Ammon's horn (tissue), 1 donor: ENCODE measurements at regions not wholly inside any gene's neighbourhood (a gene's known extent, or its start where the extent isn't known, plus 50 kb on each side); places are given as distances from the start of the nearest gene placed in this dataset.

ENCODE experiments used
- DNase-seq: peaks from one replicate; pipeline ENCODE4 v3.0.0-alpha.2; 2016; ENCODE audit warnings: low spot score

GRCh38 chr2:236825989-236826510 is 256.4 kb downstream of the ACKR3 start:
- no peak for DNase-seq

GRCh38 chr2:236826606-236827156 is 257.1 kb downstream of the ACKR3 start:
- no peak for DNase-seq

- DNase-seq, result no peak
Observed at GRCh38 chr2:236827997-236828396, 257.7 kb upstream of the COPS8 start.

- no peak for DNase-seq
Observed at GRCh38 chr2:236828820-236829219, 256.9 kb upstream of the COPS8 start.

GRCh38 chr2:236830926-236831325 is 254.8 kb upstream of the COPS8 start:
- no peak for DNase-seq

- DNase-seq, result no peak
Observed at GRCh38 chr2:236831698-236832097, 254.0 kb upstream of the COPS8 start.

- DNase-seq, result no peak
Observed at GRCh38 chr2:236833501-236834073, 252.1 kb upstream of the COPS8 start.

GRCh38 chr2:236834284-236834683 is 251.4 kb upstream of the COPS8 start:
- DNase-seq, result no peak

- DNase-seq, result no peak
Observed at GRCh38 chr2:236835307-236836024, 250.2 kb upstream of the COPS8 start.

GRCh38 chr2:236836028-236836427 is 249.7 kb upstream of the COPS8 start:
- peak; percentile 27 for DNase-seq

- DNase-seq, result no peak
Observed at GRCh38 chr2:236840215-236840614, 245.5 kb upstream of the COPS8 start.

GRCh38 chr2:236840857-236841256 is 244.8 kb upstream of the COPS8 start:
- DNase-seq, result no peak

- DNase-seq, result no peak
Observed at GRCh38 chr2:236841389-236841788, 244.3 kb upstream of the COPS8 start.

GRCh38 chr2:236843161-236843968 is 242.3 kb upstream of the COPS8 start:
- DNase-seq, result no peak

GRCh38 chr2:236844711-236845110 is 241.0 kb upstream of the COPS8 start:
- no peak for DNase-seq

- no peak for DNase-seq
Observed at GRCh38 chr2:236847023-236847422, 238.7 kb upstream of the COPS8 start.

GRCh38 chr2:236847538-236848263 is 238.0 kb upstream of the COPS8 start:
- no peak for DNase-seq

GRCh38 chr2:236848501-236848900 is 237.2 kb upstream of the COPS8 start:
- no peak for DNase-seq

GRCh38 chr2:236849508-236849907 is 236.2 kb upstream of the COPS8 start:
- DNase-seq, result no peak

- no peak for DNase-seq
Observed at GRCh38 chr2:236849940-236850339, 235.7 kb upstream of the COPS8 start.

- DNase-seq, result no peak
Observed at GRCh38 chr2:236851187-236851586, 234.5 kb upstream of the COPS8 start.
